HEK293 (cell line): ENCODE measurements at regions not wholly inside any gene's neighbourhood (a gene's known extent, or its start where the extent isn't known, plus 50 kb on each side); places are given as distances from the start of the nearest gene placed in this dataset.

Source experiments
- CTCF ChIA-PET: fragments of 350-600 bp; formaldehyde crosslinking; extraction: SDS; loops from one replicate; lab custom pipeline; 2021; ENCODE audit warnings: antibody characterized with exemption; lab: Yijun Ruan, JAX
- POLR2A ChIA-PET: fragments of 300-600 bp; formaldehyde crosslinking; extraction: SDS; loops from one replicate; lab custom pipeline; 2020; ENCODE audit warnings: antibody characterized with exemption, inconsistent platforms; lab: Yijun Ruan, JAX
- H3K27ac ChIP-seq: fragments of 200-500 bp; sonication (Bioruptor generic); 2 replicates; pipeline ENCODE4 v1.5.1; 2014; ENCODE audit warnings: low read depth, low read length, control low read depth, inconsistent platforms; ENCODE audit errors: extremely low read depth
- H3K36me3 ChIP-seq, 2 experiments: fragments of 200-500 bp in 1 of 2; sonication (Bioruptor generic) in 1 of 2; 1 replicate in 1 of 2; 2 replicates in 1 of 2; pipeline ENCODE4 v1.5.1; 2014 to 2017; ENCODE audit warnings: inconsistent platforms in 2 of 2, low read length in 2 of 2; ENCODE audit not compliant: control insufficient read depth in 2 of 2, insufficient read depth in 1 of 2
- H3K4me1 ChIP-seq: fragments of 200-500 bp; sonication (Bioruptor generic); 2 replicates; pipeline ENCODE4 v1.5.1; 2014; ENCODE audit warnings: mild to moderate bottlenecking, low read length, inconsistent platforms; ENCODE audit not compliant: control insufficient read depth, insufficient read depth
- H3K4me3 ChIP-seq: 2 replicates; pipeline ENCODE4 v1.5.1; 2011; ENCODE audit warnings: low read depth, mild to moderate bottlenecking, control low read depth, low read length, moderate library complexity
- H3K9me3 ChIP-seq: fragments of 200-500 bp; sonication (Bioruptor generic); 2 replicates; pipeline ENCODE4 v1.5.1; 2014; ENCODE audit warnings: low read depth, low read length, inconsistent platforms; ENCODE audit not compliant: control insufficient read depth, insufficient read depth
- BCL11B ChIP-seq: fragments of 450-650 bp; formaldehyde crosslinking; IDR thresholded peaks from 2 replicates; pipeline ENCODE4 v1.5.1; 2016; ENCODE audit warnings: low read depth, missing biosample characterization, missing genetic modification characterization
- GLIS2 ChIP-seq: fragments of 450-650 bp; formaldehyde crosslinking; IDR thresholded peaks from 2 replicates; pipeline ENCODE4 v1.5.1; 2016; ENCODE audit warnings: missing biosample characterization, missing genetic modification characterization
- HIC1 ChIP-seq: fragments of 450-650 bp; formaldehyde crosslinking; IDR thresholded peaks from 2 replicates; pipeline ENCODE4 v1.5.1; 2016; ENCODE audit warnings: missing biosample characterization, missing genetic modification characterization
- KLF7 ChIP-seq: fragments of 450-650 bp; formaldehyde crosslinking; IDR thresholded peaks from 2 replicates; pipeline ENCODE4 v1.5.1; 2016; ENCODE audit warnings: missing biosample characterization, missing genetic modification characterization, borderline replicate concordance
- MZF1 ChIP-seq: fragments of 450-650 bp; formaldehyde crosslinking; IDR thresholded peaks from 2 replicates; pipeline ENCODE4 v1.5.1; 2017; ENCODE audit warnings: missing biosample characterization, missing genetic modification characterization, borderline replicate concordance
- PATZ1 ChIP-seq: fragments of 450-650 bp; formaldehyde crosslinking; IDR thresholded peaks from 2 replicates; pipeline ENCODE4 v1.5.1; 2016; ENCODE audit warnings: missing biosample characterization, missing genetic modification characterization
- PRDM6 ChIP-seq: fragments of 450-650 bp; formaldehyde crosslinking; IDR thresholded peaks from 2 replicates; pipeline ENCODE4 v1.5.1; 2017; ENCODE audit warnings: missing biosample characterization, missing genetic modification characterization
- SP2 ChIP-seq: fragments of 450-650 bp; formaldehyde crosslinking; IDR thresholded peaks from 2 replicates; pipeline ENCODE4 v1.5.1; 2016; ENCODE audit warnings: missing biosample characterization, missing genetic modification characterization
- ZBTB44 ChIP-seq: fragments of 450-650 bp; IDR thresholded peaks from 2 replicates; pipeline ENCODE4 v1.5.1; 2018; ENCODE audit warnings: missing biosample characterization, mild to moderate bottlenecking, missing genetic modification characterization
- ZFP37 ChIP-seq: fragments of 450-650 bp; formaldehyde crosslinking; IDR thresholded peaks from 2 replicates; pipeline ENCODE4 v1.5.1; 2016; ENCODE audit warnings: missing biosample characterization, missing genetic modification characterization
- ZNF132 ChIP-seq: fragments of 450-650 bp; formaldehyde crosslinking; IDR thresholded peaks from 2 replicates; pipeline ENCODE4 v1.5.1; 2017; ENCODE audit warnings: missing biosample characterization, missing genetic modification characterization, borderline replicate concordance
- ZNF223 ChIP-seq: fragments of 450-650 bp; formaldehyde crosslinking; IDR thresholded peaks from 2 replicates; pipeline ENCODE4 v1.5.1; 2016; ENCODE audit warnings: missing biosample characterization, missing genetic modification characterization
- ZNF248 ChIP-seq: fragments of 450-650 bp; formaldehyde crosslinking; IDR thresholded peaks from 2 replicates; pipeline ENCODE4 v1.5.1; 2017; ENCODE audit warnings: missing biosample characterization, missing genetic modification characterization
- ZNF362 ChIP-seq: fragments of 450-650 bp; formaldehyde crosslinking; IDR thresholded peaks from 2 replicates; pipeline ENCODE4 v1.5.1; 2016; ENCODE audit warnings: missing biosample characterization, missing genetic modification characterization
- ZNF366 ChIP-seq: fragments of 450-650 bp; formaldehyde crosslinking; conservative IDR thresholded peaks from 2 replicates; pipeline ENCODE4 v1.5.1; 2016; ENCODE audit warnings: missing biosample characterization, missing genetic modification characterization
- ZNF404 ChIP-seq: fragments of 450-650 bp; formaldehyde crosslinking; IDR thresholded peaks from 2 replicates; pipeline ENCODE4 v1.5.1; 2017; ENCODE audit warnings: missing biosample characterization, missing genetic modification characterization
- ZNF514 ChIP-seq: fragments of 450-650 bp; formaldehyde crosslinking; IDR thresholded peaks from 2 replicates; pipeline ENCODE4 v1.5.1; 2016; ENCODE audit warnings: missing biosample characterization, missing genetic modification characterization
- ZNF529 ChIP-seq: fragments of 450-650 bp; formaldehyde crosslinking; IDR thresholded peaks from 2 replicates; pipeline ENCODE4 v1.5.1; 2017; ENCODE audit warnings: missing genetic modification characterization, missing biosample characterization; ENCODE audit not compliant: insufficient replicate concordance
- ZNF548 ChIP-seq: fragments of 450-650 bp; formaldehyde crosslinking; IDR thresholded peaks from 2 replicates; pipeline ENCODE4 v1.5.1; 2016; ENCODE audit warnings: missing biosample characterization, missing genetic modification characterization
- ZNF549 ChIP-seq: fragments of 450-650 bp; IDR thresholded peaks from 2 replicates; pipeline ENCODE4 v1.5.1; 2018; ENCODE audit warnings: missing biosample characterization, missing genetic modification characterization, mild to moderate bottlenecking, inconsistent platforms, moderate library complexity
- ZNF600 ChIP-seq: fragments of 450-650 bp; formaldehyde crosslinking; IDR thresholded peaks from 2 replicates; pipeline ENCODE4 v1.5.1; 2016; ENCODE audit warnings: missing biosample characterization, missing genetic modification characterization
- ZNF692 ChIP-seq: fragments of 450-650 bp; formaldehyde crosslinking; IDR thresholded peaks from 2 replicates; pipeline ENCODE4 v1.5.1; 2016; ENCODE audit warnings: missing biosample characterization, missing genetic modification characterization
- ZNF76 ChIP-seq: fragments of 450-650 bp; formaldehyde crosslinking; IDR thresholded peaks from 2 replicates; pipeline ENCODE4; 2016; ENCODE audit warnings: low read depth, missing biosample characterization, missing genetic modification characterization, borderline replicate concordance
- ZNF768 ChIP-seq: fragments of 450-650 bp; formaldehyde crosslinking; IDR thresholded peaks from 2 replicates; pipeline ENCODE4 v1.5.1; 2018; ENCODE audit warnings: missing biosample characterization, mild to moderate bottlenecking, missing genetic modification characterization
- ZSCAN5A ChIP-seq: fragments of 450-650 bp; formaldehyde crosslinking; IDR thresholded peaks from 2 replicates; pipeline ENCODE4 v1.5.1; 2016; ENCODE audit warnings: missing biosample characterization, missing genetic modification characterization

GRCh38 chr2:129067070-129067469 lies 748.4 kb upstream of the HS6ST1 start:
- H3K4me1 ChIP-seq, result no peaks in the 10 kb centered on the region
- no peaks in the 10 kb centered on the region for H3K9me3 ChIP-seq
- CTCF ChIA-PET, result no interaction called here
- H3K4me3 ChIP-seq, result no peak overlapping the region
- no peak overlapping the region for H3K27ac ChIP-seq
- no peaks in the 10 kb centered on the region for H3K36me3 ChIP-seq
- TF ChIP-seq ZNF514 (tag by site-specific recombination) (no peak), MZF1 (tag by site-specific recombination) (no peak), ZNF248 (tag by site-specific recombination) (no peak), ZNF548 (tag by site-specific recombination) (no peak), ZBTB44 (tag by site-specific recombination) (no peak), ZNF366 (tag by site-specific recombination) (no peak), PATZ1 (no peak), ZNF362 (tag by site-specific recombination) (no peak), GLIS2 (no peak)
- POLR2A ChIA-PET, result no interaction called here

- no peak overlapping the region for H3K27ac ChIP-seq
- H3K4me1 ChIP-seq, result no peaks in the 10 kb centered on the region
- ChIA-PET POLR2A (no interaction called here), CTCF (no interaction called here)
- H3K9me3 ChIP-seq, result no peaks in the 10 kb centered on the region
- H3K4me3 ChIP-seq, result no peak overlapping the region
- H3K36me3 ChIP-seq, result no peaks in the 10 kb centered on the region
- TF ChIP-seq KLF7 (no peak), SP2 (tag by site-specific recombination) (no peak), ZNF132 (tag by site-specific recombination) (no peak), ZNF600 (tag by site-specific recombination) (no peak), ZNF76 (tag by site-specific recombination) (no peak), ZNF548 (tag by site-specific recombination) (no peak), ZNF549 (tag by site-specific recombination) (no peak), ZNF692 (tag by site-specific recombination) (no peak), PRDM6 (tag by site-specific recombination) (no peak), ZFP37 (tag by site-specific recombination) (no peak), ZNF223 (tag by site-specific recombination) (no peak), HIC1 (no peak), ZNF529 (tag by site-specific recombination) (no peak), ZSCAN5A (tag by site-specific recombination) (no peak), ZNF404 (tag by site-specific recombination) (no peak), ZNF768 (tag by site-specific recombination) (no peak), BCL11B (no peak)
These were observed 749.3 kb upstream of the HS6ST1 start for GRCh38 chr2:129067953-129068352.
